DMS53 (cell line): ENCODE measurements at regions not wholly inside any gene's neighbourhood (a gene's known extent, or its start where the extent isn't known, plus 50 kb on each side); places are given as distances from the start of the nearest gene placed in this dataset.
"Not testable (repeated sequence)": the region's sequence is repeated elsewhere in the genome, so short reads cannot be mapped to it uniquely, and the experiment has no call there.

Experiments
- DNase-seq: peaks from one replicate; lab custom pipeline; 2025; lab: John Stamatoyannopoulos, UW

DNA sequence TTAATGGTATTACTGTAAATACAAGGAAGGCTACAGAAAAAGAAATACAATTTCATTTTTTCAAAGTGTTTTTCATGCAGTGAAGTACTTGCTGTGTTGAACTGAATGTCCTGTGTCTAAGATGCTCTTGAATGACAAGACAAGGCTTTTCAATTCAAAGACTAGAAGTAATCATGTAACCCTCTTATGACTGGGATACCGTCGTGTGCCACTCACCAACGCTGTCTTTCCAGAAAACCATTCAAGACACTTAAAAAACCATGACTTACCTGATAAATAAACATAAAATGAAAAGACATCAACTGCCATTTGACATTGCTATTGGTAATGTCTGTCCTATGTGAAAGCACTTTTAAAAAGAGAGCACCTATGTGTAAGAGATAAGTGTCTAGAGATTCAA lies 183.1 kb upstream of the DPP10 start:
- DNase-seq: no peak

GRCh38 chr2:114261366-114261765 lies 181.1 kb upstream of the DPP10 start:
- DNase-seq: no peak

DNA sequence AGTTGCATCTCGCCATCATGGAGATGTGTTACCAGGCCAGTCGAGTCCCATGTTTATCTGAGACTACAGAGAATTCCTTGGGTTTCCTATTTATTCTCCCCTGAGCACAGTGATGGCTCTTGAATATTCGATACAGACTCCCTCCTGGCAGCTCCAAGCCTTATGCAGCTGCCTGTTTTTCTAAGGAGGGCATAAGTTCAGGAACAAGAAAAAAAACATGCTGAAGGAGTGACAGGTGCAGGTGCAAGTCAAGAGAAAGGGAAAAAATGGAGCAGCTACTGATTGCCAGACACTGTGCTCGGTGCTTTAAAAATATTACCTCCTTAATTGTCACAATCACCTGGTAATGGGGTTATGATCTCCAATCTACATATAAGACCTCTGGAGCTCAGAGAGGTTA lies 177.2 kb upstream of the DPP10 start:
- no peak for DNase-seq

- no peak for DNase-seq
Measured at GRCh38 chr2:114274957-114275356, 167.5 kb upstream of the DPP10 start.

DNA sequence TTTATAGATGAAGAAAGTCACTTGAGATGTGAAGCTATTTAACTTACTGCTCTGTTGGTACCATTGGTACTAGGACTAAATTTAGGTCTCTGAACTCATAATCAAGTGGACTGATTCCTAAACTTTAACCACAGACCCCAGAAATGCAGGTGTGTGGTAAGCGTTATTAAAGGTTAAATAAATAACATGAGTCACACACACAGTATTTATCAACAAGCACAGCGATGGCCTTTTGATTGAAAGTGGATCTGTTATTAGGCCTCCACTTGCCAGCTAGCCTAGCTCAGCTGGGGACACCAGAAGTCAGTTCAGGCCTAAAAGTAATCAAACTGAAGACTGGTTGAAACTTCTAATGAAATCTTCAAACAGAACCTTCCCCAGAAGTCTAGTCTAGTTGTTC lies 161.3 kb upstream of the DPP10 start:
- peak; percentile 53 for DNase-seq

- DNase-seq: no peak
Measured at GRCh38 chr2:114283774-114284173, 158.7 kb upstream of the DPP10 start.

GRCh38 chr2:114286438-114286837 lies 156.0 kb upstream of the DPP10 start:
- no peak for DNase-seq

GRCh38 chr2:114293355-114293754 lies 149.1 kb upstream of the DPP10 start:
- no peak for DNase-seq

GRCh38 chr2:114294741-114295140 lies 147.7 kb upstream of the DPP10 start:
- no peak for DNase-seq

DNA sequence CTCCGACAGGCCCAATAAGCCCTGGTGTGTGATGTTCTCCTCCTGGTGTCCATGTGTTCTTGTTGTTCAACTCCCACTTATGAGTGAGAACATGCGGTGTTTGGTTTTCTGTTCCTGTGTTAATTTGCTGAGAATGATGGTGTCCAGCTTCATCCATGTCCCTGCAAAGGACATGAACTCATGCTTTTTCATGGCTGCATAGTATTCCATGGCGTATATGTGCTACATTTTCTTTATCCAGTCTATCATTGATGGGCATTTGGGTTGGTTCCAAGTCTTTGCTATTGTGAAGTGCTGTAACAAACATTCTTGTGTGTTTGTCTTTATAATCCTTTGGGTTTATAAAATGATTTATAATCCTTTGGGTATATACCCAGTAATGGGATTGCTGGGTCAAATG lies 142.1 kb upstream of the DPP10 start:
- not testable (repeated sequence) for DNase-seq

DNA sequence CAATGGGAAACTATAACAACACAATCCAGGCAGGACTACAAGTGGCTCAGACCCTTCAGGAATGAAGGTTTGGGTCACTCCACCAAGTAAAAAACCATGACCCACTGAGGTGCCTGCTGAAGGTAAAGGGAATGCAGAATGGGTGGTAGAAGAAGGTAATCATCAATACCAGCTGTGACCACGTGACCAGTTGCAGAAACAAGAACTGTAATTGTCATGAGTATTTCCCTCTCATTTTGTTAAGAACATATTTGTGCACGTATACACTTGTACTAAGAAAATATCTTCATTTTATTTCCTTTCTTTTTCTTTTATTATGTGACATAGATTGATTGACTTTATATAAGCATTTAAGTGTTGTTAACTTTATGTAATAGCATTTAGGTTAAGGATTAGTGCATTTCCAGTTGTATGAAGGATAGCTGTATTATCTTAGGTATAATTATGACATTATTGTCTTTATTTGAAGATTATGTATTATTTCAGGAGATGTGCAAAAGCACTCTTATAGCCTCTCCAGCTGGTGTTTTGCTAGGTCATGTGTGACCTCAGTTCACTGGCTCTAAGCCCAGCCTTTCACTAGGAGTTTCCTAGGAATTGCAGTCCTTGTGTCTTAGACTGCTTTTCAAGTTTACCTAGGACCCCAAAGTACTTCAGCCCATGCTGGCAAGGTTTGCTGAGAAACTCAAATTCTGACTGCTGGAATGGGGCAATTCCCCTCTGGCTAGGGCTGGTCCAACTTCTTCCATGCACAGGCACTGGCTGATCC lies 125.7 kb upstream of the DPP10 start:
- peak; percentile 16 for DNase-seq

DNA sequence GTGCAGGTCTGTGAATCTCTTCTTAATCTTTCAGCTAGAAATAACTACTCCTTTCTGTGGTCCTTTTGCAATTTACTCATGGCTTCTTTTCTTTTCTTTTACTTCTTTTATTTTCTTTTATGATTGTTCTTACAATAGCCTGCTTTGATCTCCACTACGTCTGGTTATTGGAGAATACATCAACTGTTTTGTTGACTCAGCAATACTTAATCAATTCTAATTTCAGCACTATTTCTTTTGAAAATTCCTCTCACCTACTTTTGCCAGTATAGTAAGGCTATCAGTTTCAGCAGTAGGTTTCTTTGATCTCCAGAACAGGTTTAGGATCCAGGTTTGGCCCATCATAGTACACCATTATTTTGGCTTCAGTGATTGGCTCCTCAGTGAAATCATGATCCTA lies 111.8 kb upstream of the DPP10 start:
- DNase-seq: no peak

- DNase-seq: peak; percentile 15
Measured at GRCh38 chr2:114331934-114332333, 110.5 kb upstream of the DPP10 start.

- no peak for DNase-seq
Measured at GRCh38 chr2:114345246-114345645, 97.2 kb upstream of the DPP10 start.

- no peak for DNase-seq
Measured at GRCh38 chr2:114346658-114347057, 95.8 kb upstream of the DPP10 start.

DNA sequence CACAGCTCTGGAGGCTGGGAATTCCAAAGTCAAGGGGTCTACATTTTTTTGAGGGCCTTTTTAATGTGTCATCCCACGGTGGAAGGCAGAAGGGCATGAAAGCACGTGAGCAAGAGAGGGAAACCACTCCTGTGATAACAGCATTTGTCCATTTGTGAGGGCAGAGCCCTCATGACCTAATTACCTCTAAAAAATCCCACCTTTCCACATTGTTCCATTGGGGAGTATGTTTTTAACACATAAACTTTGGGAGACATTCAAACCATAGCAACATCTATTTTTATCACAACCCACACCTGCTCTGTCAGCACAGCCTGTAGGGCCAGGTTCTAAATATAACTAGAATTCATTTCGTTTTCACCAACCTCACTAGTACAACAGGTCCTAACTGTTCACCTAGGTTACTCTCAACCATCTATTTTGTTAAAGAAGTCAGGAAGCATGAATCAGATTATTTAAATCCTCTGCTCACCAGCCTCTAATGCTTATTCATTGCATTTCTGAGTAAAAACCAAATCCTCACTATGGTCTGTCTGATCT lies 92.2 kb upstream of the DPP10 start:
- no peak for DNase-seq

DNA sequence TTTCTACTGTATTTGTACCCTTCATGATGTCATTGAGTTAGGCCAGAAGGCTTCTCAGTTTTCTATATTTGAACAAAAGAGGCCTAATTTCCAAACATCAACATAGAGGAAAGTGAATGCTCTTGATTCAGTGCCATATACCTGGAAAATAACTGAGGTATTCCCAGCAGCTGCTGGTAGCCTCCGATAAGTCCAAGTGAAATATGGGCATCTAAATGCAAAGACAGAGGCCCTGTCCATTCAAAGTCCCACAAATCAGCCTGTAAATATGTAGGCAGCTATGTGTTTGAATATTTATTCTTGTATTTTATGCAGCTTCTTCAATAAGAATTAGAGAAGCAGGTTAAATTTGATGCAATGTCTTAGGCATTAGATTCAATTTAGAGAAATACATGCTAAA lies 89.5 kb upstream of the DPP10 start:
- DNase-seq: no peak

DNA sequence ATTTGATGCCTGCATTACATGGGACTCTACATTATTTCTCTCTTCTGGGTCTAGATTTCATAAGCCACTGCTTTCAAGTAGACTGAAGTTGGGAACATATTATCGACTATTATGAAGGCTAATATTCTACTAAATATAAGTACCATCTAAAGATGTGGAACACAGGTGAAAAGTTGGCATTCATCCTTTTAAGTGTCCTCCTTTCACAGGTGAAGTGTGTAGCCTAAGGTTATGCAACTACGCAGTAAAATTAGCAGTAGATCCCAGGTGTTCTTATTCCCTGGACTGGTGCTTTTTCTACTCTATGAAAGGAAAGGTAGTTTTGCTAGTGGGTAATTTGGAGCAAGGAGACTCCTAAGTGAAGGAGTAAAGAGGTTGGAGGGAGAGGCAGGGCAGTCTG lies 88.2 kb upstream of the DPP10 start:
- no peak for DNase-seq

- DNase-seq: peak; percentile 43
Measured at GRCh38 chr2:114368705-114369104, 73.7 kb upstream of the DPP10 start.

GRCh38 chr2:114371721-114372120 lies 70.7 kb upstream of the DPP10 start:
- DNase-seq: not testable (repeated sequence)

- DNase-seq: no peak
Measured at GRCh38 chr2:114373591-114373990, 68.8 kb upstream of the DPP10 start.

GRCh38 chr2:114384441-114384840 lies 58.0 kb upstream of the DPP10 start:
- no peak for DNase-seq

GRCh38 chr2:114389021-114389420 lies 53.4 kb upstream of the DPP10 start:
- DNase-seq: no peak
